OCI-LY1 (cell line): ENCODE measurements at regions not wholly inside any gene's neighbourhood (a gene's known extent, or its start where the extent isn't known, plus 50 kb on each side); places are given as distances from the start of the nearest gene placed in this dataset.

Experiments
- CTCF ChIP-seq: fragments of 200-600 bp; sonication (generic), shearing (Covaris generic); IDR thresholded peaks from 2 replicates; pipeline ENCODE4 v1.5.1; 2017; ENCODE audit warnings: mild to moderate bottlenecking, antibody characterized with exemption, low read length, moderate library complexity, mixed read lengths
- EZH2 ChIP-seq: fragments of 200-600 bp; sonication (generic), shearing (Covaris generic); IDR thresholded peaks from 2 replicates; pipeline ENCODE4 v1.8.0; 2017; ENCODE audit warnings: borderline replicate concordance, mixed run types, mild to moderate bottlenecking, antibody characterized with exemption, low read length, moderate library complexity, mixed read lengths

GRCh38 chr17:69710926-69711325 is 296.4 kb downstream of the MAP2K6 start:
- no peak for TF ChIP-seq CTCF
- no peak for TF ChIP-seq EZH2
